ENCODE measurements at regions not wholly inside any gene's neighbourhood (a gene's known extent, or its start where the extent isn't known, plus 50 kb on each side); places are given as distances from the start of the nearest gene placed in this dataset.

DNA sequence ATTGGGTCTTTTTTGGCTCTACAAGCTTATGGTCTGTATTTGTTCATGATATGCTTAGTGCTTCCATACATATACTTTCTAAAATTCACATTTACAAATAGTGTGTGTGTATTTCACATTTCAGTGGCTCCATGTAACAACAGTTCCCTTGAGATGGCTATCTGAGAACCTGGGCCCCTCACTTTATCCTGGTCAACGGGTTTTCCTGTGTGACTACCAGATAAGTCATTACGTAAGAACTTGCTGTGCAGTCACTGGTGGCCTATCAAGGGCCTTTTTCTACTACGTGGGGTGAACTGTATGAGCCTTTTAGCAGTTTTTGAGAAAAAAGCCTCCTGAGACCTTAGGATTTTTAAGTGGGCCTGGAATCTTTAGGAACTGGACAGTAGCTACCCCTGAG, 454.1 kb downstream of the PCNX1 start:
- no peak for DNase-seq (ENCODE audit: low read depth in 2 of 2)

DNA sequence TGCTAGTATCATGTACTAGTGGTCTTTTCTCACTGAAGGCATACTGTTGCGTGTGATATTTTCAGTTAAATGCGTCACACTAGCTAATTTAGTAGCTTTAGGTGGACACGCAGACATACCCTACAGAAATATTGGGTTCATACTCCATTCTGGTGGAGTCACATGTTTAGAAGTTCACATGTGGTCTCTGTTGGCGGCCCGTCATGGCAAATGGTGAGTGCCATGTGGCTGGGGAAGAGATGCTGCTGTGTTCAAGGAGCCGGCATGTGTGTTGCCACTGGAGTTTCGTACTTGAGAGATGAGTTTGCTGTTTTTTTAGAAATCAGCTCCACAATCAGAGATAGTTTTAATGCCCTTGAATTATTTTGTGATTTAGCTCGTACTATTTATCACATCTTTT, 454.6 kb downstream of the PCNX1 start:
- DNase-seq (ENCODE audit: low read depth in 2 of 2) = no peak

DNA sequence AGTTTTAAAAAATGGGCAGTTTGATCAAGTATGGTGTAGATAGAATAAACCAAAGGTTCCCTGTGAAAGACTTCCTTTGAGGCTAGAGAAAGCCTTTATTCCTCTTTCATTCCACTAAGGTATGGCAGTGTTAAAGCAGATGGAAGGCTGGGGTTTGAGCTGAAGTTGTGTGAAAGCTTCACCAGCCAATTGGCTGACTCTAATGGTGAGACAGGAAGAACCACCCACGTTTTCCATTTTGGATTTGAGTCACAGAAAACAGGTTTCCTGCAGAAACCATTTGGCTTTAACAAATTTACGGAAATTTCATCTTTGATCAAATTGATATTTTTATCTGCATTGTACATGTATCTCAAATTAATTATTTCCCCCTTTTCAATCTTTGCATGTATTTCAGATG, 455.0 kb downstream of the PCNX1 start:
- DNase-seq (ENCODE audit: low read depth in 2 of 2) = no peak

DNA sequence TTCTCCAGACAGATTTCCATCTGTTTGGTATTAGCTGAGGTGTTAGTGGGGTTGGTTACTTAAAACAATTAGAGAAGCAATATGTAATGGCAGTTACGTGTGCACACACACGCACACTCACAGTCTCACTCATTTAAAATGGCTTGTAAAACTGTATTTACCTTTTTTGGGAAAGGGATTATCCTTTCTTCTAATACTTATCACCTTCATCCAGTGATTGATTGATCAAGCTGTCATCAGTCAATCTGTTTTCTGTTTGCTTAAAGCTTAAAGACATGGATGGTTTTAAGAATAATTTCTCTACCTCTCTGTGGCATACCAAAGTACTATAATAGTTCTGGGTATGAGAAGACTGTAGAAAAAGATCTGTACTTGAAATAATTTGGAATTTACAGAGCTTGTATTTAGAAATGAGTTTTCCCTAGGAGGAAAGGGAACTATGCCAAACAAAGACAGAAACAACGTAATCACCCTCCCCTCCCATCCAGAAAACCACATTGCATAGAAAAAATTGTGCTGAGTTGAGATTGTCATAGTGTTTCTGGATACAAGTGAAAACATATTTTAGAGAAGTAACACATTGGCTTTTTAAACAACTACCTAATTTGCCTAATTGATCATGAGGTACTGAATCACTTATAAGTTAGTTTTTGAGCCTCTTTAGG, 455.8 kb downstream of the PCNX1 start:
- DNase-seq (ENCODE audit: low read depth in 2 of 2) = no peak

DNA sequence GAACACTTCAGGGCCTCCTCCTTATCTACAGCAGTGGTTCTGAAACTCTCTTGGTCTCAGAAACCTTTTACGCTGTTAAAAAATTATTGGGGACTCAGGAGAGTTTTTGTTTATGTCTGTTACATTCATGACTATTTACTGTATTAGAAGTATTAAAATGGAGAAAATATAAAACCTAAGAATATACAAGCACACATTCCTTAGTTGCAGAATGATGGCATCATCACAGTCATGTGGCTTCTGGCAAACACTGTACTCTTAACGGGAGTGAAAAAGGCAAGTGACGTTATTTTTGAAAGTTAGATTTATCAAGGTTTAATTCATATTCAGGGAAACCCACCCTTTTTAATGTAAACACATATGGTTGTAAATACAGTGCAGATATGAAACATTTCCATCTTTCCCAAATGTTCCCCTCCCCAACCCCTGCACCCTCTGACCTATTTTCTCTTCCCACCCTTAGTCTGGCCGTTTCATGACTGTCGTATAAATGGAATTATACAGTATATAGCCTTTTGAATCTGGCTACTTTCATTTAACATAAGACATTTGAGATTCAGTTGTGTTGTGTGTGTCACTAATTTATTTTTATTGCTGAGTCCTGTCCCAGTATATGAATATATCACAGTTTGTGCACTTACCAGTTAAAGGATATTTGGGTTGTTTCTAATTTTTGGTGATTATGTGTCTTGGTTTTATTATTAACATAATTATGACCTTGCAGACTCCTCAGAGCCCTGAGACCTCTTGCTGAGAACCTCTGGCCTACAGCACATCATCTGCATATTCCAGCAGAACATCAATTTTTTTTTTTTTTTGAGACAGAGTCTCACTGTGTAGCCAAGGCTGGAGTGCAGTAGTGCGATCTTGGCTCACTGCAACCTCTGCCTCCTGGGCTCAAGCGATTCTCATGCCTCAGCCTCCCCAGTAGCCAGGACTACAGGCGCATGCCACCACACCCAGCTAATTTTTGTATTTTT, 457.0 kb downstream of the PCNX1 start:
- no peak for DNase-seq (ENCODE audit: low read depth in 2 of 2)

DNA sequence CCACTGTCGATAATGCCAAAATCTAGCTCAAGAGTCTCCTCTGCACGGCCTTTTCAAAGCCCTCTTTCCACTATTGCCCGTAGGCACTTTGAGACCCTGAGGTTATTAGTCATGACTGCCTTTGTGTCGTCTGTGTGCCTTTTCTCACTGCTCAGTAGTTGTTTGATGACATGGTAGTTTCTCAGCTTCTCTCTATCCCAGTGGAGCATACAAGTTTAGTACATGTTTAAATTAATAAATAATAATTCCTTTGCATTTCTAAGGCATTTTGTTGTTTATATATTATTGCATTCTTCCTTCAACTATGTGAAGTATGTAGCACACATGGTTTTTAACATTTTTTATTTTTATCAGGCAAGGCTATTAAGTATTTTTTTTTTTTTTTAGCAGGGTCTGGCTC, 458.1 kb downstream of the PCNX1 start:
- DNase-seq (ENCODE audit: low read depth in 2 of 2) = no peak

DNA sequence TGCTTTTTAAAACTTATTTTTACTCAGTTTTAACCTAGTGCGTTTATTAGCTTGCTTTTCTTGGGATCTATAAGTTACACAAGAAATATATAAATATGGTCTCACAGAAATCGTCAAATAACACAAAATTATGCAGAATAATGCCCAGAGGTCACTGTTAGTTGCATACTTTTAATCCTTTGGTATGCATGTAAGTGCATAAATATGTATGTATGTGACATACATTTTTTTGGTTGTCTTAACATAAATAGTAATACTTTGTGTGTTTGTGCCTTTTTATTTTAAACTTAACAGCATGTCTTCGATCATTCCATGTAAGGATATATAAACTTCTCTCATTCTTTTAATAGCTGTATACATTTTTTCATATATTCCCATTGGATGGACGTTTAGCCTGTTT, 459.6 kb downstream of the PCNX1 start:
- DNase-seq (ENCODE audit: low read depth in 2 of 2) = no peak

DNA sequence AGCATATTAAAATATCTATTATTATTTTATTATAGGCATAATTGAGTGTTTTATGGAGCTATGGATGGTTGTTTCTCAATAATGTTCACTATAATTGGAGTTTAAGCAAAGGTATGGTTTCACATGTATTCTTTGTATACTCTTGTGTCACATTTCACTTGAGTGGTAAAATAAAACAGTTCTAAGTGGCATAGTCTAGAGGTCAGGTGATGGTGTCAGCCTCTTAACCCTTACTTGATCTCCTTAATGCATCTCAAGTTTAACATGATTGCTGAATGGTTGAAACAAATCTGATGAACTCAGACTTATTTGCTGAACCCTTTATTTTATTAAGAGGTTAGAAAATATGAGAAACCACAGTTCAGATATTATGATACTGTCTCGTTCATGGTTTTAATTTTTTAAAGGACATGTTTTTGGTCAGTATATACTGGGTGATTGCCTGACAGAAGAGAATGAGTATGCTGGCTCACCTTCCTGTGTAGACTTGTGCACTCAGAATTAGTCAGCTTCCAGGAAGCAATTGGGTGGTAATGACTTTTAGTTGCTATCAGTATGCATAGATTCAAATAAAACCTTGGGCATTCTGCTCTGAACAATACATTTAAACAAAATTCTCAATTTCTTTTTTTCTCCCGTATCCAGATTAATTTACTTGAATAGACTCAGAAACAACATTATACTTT, 464.6 kb downstream of the PCNX1 start:
- DNase-seq (ENCODE audit: low read depth in 2 of 2) = no peak

DNA sequence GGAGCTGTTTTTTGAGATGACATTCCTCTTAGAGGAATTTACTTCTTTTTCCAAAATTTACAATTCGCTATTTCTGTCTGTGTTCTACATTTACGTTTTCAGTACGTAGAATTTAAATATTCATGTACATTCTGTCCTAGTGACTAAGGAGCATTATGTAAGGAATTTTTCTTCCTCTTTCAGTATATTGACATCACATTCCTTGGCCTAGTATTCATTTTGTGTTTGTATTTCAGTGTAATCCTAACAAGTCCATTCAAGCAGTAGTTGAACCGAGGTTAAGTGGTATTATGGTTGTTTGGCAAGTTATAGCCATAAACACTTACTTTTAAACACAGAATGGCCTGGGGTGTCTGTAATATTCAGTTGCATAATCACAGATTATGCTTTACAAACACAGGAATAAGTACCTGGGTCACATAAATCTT, 465.2 kb downstream of the PCNX1 start:
- no peak for DNase-seq (ENCODE audit: low read depth in 2 of 2)

DNA sequence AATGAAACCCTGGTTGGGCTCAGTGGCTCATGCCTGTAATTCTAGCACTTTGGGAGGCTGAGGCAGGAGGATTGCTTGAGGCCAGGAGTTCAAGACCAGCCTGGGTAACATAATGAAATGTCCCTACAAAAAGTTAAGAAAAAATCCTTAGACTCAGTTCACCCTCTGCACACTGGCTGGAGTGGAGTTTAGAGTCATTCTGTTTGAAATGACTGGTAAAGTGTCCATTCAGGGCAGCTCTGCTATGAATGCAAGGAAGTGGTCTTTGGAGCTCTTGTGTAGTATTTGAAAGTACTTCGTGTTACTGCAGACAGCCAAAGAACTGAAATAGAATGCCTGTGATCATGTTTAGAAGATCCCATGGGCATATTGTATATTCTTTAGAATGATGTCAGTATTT, 466.5 kb downstream of the PCNX1 start:
- no peak for DNase-seq (ENCODE audit: low read depth in 2 of 2)

DNA sequence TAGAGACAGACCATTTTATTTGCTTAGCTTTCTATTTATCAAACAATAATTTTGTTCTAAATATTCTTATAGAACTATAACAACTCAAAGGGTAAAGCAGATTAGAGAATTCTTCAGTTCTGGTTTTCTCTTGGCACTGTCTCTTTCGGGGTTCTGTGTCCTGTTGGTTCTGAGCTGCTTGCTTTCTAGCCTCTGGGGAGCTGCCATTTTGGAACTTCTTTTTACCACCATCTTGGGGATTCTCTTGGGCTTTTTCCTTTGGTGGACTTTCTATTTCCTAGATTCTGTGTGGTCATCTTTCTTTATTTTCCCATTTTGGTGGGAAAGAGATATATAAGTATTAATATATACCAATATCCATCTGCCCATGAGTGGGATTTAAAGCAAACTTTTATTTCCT, 467.7 kb downstream of the PCNX1 start:
- DNase-seq (ENCODE audit: low read depth in 2 of 2) = no peak

DNA sequence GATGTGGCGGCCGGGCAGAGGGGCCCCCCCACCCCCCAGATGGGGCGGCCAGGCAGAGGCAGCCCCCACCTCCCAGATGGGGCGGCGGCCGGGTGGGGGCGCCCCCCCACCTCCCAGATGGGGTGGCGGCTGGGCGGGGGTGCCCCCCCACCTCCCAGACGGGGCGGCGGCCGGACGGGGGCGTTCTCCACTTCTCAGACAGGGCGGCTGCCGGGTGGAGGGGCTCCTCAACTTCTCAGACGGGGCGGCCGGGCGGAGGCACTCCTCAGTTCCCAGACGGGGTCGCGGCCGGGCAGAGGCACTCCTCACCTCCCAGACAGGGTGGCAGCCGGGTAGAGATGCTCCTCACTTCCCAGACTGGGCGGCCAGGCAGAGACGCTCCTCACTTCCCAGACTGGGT, 469.8 kb downstream of the PCNX1 start:
- DNase-seq (ENCODE audit: low read depth in 2 of 2) = no peak

DNA sequence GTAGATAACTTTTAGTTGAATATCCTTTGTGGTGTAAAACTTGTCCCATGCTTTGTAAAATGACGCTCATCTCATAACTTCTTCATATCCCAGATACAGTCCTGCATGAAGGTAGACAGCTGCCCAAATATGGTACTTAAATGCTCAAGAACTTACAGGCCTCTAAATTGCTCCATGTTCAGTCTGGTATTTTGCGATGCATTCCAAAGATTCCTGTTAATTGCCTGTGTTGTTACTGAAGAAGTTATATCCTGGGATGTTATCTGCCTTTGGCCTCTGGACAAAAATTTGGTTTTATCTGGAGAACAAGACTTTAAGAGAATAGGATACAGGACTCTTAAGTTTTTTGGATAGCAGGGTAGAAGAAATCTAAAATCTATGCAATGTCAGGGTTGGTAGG, 473.0 kb downstream of the PCNX1 start:
- no peak for DNase-seq (ENCODE audit: low read depth in 2 of 2)

DNA sequence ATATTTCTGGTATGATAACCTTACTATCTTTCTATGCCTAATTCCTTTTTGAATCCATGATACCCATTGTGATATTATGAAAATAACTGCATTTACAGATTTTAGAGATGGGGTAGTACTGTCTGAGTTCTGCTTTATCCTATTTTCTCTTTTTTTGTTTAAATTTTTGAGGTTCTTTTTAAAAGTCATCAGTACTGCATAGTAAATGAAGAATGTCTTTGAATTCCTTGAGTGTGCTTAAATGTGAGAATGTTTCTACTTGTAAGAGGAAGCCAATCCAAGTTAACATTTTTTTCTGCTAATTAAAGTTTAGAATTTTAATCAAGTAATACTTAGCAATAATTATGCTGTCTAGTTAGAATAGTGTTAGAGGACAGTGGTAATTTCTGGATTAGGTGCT, 474.6 kb downstream of the PCNX1 start:
- no peak for DNase-seq (ENCODE audit: low read depth in 2 of 2)

DNA sequence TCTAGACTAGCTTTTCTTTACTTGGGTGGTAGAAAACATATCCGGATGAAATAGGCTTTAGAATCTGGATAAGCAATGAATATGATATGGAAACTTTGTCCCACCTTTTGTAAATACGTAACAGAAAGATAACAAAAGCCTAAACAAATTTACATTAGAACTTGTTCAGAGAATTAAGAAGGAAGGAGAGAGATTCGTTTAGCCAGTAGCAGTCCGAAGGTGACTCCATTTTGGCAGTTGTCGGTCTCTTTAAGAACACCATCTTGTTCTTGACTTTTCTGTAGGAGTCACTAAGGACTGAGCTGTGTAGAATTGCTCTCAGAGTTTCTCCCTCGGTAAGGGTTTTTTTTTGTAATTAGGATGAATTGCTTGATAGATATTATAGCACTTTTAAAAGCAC, 475.1 kb downstream of the PCNX1 start:
- no peak for DNase-seq (ENCODE audit: low read depth in 2 of 2)

DNA sequence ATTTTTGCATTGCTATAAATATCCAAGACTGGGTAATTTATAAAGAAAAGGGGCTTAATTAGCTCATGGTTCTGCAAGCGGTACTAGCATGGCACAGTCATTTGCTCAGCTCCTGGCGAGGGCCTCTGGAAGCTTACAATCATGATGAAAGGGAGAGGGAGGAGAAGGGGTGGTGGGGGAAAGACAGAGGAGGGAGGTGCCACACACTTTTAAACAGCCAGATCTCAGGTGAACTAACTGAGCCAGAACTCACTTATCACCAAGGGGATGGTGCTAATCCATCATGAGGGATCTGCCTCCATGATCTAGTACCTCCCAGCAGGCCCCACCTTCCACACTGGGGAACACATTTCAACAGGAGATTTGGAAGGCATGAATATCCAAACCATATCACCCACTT, 476.3 kb downstream of the PCNX1 start:
- no peak for DNase-seq (ENCODE audit: low read depth in 2 of 2)

DNA sequence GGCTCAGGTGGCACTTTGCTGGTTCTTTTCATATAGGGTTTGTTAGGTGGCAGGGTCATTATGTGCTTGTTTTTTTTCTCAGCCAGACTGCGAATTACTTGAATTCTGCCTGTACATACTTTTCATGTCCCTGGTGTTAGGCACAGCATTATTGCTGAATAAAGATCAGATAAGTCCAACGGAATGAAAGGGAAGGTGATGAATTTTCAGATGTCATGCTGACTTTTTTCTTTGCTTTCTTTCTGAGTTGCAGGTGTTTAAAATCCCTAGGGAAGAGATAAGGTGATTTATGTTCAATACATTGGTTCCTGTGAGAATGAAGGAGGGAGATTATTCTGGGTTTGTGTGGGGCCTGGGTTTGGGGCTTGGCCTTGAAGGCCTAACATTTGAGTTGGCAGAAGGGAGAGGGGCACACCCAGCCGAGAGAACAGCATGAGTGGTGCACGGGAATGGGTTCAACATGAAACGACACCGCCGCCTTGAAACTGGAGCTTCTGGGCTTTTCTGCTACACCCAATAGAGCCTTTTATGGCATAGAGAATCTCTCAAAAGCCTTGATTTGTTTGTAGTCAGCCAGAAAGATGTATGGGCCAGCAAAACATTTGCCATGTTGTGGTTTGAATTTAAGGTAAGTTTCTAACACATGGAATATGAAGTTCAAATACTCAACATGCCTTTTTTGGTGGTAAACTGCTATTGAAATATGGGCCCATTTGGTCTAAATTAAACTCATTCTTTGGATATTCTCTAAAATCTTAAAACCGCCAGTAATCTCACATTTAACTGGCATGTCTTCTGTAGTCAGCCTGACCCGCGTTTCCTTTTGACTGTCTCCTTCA, 477.0 kb downstream of the PCNX1 start:
- no peak for DNase-seq (ENCODE audit: low read depth in 2 of 2)

DNA sequence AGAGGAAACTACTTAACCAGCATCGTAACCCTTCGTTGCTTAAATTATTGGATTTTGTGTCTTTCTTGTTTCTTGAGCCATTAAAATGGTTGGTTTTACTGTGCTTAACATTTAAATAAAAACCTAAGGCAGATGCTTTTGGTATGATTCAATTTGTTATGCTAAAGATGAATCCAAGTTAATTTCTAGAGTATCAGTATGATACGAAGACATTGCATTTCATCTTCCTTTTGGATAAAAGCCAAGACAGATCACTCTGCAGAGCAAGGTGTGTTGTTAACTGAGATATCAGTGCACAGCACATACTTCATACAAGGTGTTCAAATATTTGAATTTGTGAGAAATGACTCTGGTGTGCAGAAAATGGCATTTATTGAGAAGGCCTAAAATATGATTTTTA, 480.5 kb downstream of the PCNX1 start:
- no peak for DNase-seq (ENCODE audit: low read depth in 2 of 2)

DNA sequence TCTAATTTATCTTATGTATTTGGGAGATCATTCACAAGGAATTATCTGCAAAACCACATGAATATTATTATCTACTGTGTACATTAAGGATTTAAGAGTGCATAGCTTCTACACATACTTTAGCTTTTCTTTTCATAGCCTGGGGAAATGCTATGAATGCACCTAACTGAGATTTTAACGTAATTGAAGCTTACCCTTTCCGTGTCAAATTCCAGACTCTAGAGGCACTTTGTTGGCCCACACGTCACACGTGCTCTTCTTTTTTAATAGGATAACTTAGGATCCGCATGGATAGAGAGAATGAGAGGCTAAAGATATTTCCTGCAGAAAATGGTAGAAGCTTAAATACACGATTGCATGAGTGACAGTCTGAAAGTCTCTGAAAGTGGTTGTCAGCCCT, 481.1 kb downstream of the PCNX1 start:
- DNase-seq (ENCODE audit: low read depth in 2 of 2) = no peak

DNA sequence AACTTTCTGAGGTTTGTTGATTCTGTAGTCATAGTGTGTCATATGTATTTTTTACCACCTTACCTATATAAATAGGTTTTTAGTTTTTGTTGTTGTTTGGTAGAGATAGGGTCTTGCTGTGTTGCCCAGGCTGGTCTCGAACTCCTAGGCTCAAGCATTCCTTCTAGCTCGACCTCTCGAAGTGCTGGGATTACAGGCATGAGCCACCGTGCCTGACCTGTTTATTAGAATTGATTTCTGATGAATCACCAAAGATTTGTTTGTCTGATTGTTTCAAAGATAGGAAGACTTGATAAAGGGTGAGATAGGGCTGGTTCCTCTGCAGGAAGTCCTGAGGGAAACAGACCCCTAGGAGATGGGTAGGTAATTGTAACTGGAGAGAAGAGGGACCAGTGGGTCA, 481.6 kb downstream of the PCNX1 start:
- no peak for DNase-seq (ENCODE audit: low read depth in 2 of 2)

DNA sequence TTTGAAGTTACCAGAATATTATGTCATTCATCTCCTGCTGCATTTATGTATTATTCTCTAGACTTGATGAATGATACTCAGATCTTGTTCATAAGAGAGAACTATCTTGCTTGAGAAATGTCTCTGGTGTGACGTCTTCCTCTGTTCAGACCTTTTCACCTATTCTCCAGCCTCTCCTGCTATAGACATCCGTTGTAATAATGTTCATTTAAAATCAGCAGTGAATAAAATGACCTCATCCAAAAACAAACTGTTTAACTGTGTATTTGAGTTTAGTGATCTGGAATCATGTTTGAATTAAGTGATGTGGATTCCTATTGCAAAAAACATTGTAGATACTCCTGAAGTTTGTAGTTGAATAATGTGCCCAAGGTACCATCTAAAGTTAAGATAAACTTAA, 487.1 kb downstream of the PCNX1 start:
- DNase-seq (ENCODE audit: low read depth in 2 of 2) = no peak

DNA sequence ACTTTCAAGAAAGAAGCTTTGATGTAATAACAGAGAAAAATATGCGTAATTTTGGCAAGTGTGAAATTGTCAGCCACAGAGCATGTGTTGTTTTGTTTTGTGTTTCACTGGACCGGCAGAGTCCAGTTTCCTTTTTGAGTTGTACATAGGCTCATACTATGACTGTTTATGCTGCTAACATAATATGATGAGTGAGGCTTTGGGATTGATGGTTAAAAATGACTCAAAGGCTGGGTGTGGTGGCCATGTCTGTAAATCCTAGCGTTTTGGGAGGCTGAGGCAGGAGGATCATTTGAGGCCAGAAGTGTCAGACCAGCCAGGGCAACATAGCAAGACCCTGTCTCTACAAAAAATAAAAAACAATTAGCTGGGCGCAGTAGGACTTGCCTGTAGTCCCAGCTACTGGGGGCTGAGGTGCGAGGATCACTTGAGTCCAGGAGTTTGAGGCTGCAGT, 487.9 kb downstream of the PCNX1 start:
- DNase-seq (ENCODE audit: low read depth in 2 of 2) = no peak

Data from stimulated activated CD8-positive, alpha-beta memory T cell treated with anti-CD3 and anti-CD28 coated beads, Interleukin-7, amount 100 ng/mL, for 4 hours (primary cell).